Testis (tissue), 2 donors: ENCODE measurements at regions not wholly inside any gene's neighbourhood (a gene's known extent, or its start where the extent isn't known, plus 50 kb on each side); places are given as distances from the start of the nearest gene placed in this dataset.

Source experiments
- CTCF ChIP-seq, 3 experiments: fragments of 450-650 bp in 2 of 3; fragments of 200-600 bp in 1 of 3; sonication (generic) in 1 of 3; IDR thresholded peaks; one replicate each; pipeline ENCODE4 v1.5.1; 2016 to 2019; ENCODE audit warnings: antibody characterized with exemption in 3 of 3, mild to moderate bottlenecking in 2 of 3, moderate library complexity in 1 of 3
- POLR2A ChIP-seq: fragments of 450-650 bp; IDR thresholded peaks from one replicate; pipeline ENCODE4 v1.6.1; 2017; ENCODE audit warnings: antibody characterized with exemption, mild to moderate bottlenecking, moderate library complexity

- TF ChIP-seq POLR2A (no peak), CTCF (IDR thresholded peaks at IDR 0.05) (no peak)
Observed at GRCh38 chr6:15827496-15828255, 164.8 kb upstream of the DTNBP1 start.
